COR-L47 (cell line): ENCODE measurements at regions not wholly inside any gene's neighbourhood (a gene's known extent, or its start where the extent isn't known, plus 50 kb on each side); places are given as distances from the start of the nearest gene placed in this dataset.

Experiments
- DNase-seq: peaks from one replicate; lab custom pipeline; 2025; lab: John Stamatoyannopoulos, UW

- no peak for DNase-seq
Measured at GRCh38 chr16:17853958-17854357, 383.2 kb upstream of the XYLT1 start.

DNA sequence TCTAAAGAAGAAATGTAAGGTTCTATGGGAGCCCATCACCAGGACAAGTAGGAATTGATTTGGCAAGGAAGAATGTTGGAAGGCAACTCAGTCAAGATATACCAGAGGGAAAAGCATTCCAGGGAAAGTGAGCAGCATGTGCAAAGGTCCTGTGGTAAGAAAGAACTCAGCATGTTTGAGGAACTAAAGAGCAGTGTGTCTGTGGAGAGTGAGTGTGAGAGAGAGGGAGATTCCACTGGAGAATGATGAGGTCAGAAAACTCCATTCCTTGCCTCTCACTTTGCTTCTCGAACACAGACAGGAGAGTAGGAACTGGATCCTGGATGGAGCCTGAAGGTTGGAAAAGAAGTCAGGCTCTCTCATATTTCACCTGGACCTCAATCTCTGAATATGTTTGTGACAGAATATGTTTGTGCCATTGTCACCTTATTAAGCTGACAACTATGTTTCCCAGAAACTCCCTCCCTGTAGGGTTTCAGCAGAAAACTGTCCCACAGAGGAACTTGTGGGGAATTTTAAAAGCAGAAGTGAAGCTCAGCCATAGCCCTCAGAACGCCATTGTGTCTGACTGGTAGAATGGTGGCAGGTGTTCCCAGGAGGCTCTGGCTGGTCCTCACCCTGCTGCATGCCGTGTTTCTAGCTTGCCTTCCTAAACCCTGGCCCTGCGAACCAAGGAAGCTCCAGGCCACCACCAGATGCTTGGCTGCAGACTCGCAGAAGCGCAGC lies 382.4 kb upstream of the XYLT1 start:
- no peak for DNase-seq

GRCh38 chr16:17850581-17851250 lies 380.0 kb upstream of the XYLT1 start:
- no peak for DNase-seq

- no peak for DNase-seq
Measured at GRCh38 chr16:17847234-17847795, 376.6 kb upstream of the XYLT1 start.

DNA sequence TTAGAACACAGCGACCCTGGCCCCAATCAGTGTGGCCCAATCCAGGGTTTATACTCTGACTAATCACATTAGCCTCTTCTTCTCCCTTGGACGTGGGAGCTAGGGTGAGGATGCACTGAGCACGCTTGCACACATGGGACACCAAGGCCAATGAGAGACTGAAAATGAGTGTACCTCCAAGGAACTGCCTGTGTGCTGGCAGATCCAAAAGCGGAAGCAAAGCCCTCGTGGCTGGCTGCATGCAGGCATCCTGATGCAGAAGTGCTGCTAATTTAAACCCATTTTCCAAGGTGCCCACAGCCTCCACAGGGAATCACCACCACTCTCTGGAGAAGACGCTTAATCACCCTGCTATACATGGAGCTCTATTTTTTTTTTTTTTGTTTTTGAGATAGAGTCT lies 375.3 kb upstream of the XYLT1 start:
- DNase-seq: no peak

DNA sequence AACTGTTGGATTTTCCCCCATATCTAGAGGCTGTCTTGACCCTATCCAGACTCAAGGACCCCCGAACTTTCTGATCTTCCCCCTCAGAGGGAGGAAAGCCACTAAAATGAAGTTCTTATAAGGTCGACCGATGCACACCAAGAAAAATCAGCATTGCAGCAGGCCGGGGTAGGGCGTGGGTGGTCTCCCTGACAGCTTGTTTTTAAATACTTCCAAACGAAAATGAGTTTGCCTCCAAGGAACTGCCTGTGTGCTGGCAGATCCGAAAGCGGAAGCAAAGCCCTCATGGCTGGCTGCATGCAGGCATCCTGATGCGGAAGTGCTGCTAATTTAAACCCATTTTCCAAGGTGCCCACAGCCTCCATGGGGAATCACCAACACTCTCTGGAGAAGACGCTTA lies 374.3 kb upstream of the XYLT1 start:
- no peak for DNase-seq

- no peak for DNase-seq
Measured at GRCh38 chr16:17843905-17844304, 373.1 kb upstream of the XYLT1 start.

- no peak for DNase-seq
Measured at GRCh38 chr16:17839907-17840306, 369.1 kb upstream of the XYLT1 start.

DNA sequence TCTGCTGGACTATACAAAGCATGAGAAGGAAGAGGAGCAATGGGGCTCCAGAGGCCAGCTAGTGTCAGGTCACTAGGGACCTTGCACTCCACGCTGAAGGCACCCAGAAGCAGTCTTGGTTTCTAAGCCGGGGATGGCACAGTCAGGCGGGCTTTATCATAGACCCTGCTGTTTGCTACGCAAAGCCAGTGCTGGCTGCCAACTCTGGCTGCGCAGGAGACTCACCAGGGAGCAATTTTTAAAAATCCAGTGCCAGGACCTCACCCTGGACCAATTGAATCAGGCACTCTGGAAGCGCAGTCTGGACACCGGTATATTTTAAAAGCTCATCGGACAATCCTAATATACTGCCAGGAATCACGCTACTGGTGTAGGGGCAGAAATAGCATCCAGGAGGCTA lies 368.5 kb upstream of the XYLT1 start:
- DNase-seq: no peak

- no peak for DNase-seq
Measured at GRCh38 chr16:17836868-17837602, 366.3 kb upstream of the XYLT1 start.

DNA sequence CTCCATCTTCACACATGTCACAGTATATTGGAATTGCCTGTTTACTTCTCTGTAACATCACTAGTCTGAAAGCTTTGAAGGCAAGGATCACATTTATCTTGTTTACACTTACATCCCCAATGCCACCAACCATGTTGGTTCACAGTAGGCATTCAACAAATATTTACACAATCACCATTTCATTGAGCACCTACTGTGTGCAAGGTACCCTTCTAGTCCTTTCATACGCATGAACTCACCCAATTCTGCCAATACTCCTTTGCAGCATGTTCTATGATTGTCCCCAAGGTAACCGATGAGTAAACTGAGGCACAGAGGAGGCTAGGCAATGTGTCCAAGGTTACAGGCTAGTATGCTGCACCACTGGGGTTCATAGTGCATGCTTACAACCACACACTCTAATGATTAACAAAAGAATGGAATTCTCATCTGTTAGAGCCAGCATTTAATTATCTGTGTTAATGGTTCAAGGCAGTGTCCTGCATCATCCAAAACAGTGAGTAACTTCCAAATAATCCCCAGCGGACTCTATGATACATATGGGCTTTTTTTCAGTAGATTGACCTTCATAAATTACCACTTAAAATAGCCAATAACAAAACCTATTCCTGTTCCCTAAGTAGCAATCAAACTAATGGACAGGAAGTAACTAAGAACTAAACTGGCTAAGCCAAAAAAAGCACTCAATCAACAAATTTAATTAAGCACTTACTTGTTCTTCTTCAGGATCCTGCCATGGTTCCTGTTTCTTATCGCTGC lies 364.5 kb upstream of the XYLT1 start:
- no peak for DNase-seq

- no peak for DNase-seq
Measured at GRCh38 chr16:17832738-17833137, 362.0 kb upstream of the XYLT1 start.

- DNase-seq: no peak
Measured at GRCh38 chr16:17831330-17831729, 360.6 kb upstream of the XYLT1 start.

DNA sequence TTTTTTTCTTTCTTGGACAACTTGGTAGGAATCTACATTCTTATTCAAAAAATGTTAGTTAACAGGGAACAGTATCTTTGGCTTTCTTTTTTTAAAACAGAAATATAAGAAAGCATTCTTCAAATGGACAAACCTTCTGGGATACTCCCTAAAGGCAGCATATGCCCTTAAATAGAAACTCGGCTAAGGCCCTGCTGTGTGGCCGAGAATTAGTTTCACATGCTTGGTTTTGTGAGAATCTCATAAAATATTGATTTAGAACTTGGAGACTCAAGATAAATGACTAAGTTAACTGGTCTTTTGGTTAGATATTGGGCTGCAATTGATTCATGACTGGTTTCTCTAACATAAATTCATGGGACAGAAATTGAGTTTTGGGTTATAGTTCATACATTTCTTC lies 359.9 kb upstream of the XYLT1 start:
- no peak for DNase-seq

- DNase-seq: no peak
Measured at GRCh38 chr16:17829811-17830210, 359.1 kb upstream of the XYLT1 start.

- DNase-seq: no peak
Measured at GRCh38 chr16:17828012-17828411, 357.3 kb upstream of the XYLT1 start.

DNA sequence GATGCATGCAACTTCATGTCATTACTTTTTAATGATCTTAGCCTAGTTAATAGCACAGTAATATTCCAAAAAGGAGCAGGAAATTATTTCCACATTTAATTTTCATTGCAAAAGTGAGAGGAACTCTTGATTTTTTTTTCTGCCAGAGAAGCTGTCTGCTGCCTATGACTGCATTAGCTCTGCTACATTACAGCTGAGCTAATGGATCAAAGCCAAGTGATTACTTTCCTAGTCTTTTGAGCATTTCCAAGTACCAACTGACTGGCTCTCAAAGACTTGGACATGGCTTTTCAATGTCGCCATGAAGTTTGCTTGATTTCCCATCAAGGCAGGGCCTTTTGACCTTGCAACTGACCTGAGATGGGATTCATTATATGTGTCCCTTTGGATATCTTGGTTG lies 356.6 kb upstream of the XYLT1 start:
- DNase-seq: no peak

GRCh38 chr16:17817943-17818342 lies 347.2 kb upstream of the XYLT1 start:
- no peak for DNase-seq

DNA sequence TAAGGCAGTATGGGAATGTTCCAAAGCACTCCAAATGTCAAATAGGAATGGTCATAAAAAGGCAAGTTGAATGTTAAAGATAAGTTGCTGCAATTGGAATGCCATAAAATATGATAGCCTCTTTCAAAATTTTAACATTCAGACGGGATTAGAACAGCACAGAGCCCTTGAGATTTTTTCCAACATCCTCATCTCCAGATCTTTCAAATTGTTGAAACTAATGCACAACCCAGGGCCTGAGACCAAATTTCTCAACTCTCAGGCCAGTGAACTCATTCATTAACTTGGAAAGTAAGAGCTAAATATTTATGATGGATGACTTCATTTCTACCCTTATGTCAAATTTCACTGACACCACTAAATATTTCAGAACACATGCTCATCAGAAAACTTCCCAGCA lies 346.5 kb upstream of the XYLT1 start:
- no peak for DNase-seq

DNA sequence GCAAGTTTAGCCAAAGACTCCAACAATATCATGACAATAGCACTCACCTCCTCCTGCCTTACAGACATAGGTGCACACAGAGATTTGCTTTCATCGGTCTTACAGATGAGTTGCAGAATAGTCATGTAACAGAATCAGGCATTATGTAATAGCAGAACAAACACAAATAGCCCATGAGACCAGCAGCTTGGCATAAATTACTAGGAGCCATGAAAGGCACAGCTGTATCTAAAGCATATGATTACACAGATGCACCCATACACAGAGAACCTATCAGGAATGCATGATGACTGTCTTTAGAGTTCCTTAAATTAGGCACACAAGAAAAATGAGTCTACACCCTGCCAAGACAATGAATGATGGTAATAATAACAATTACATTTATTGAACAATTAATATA lies 342.0 kb upstream of the XYLT1 start:
- DNase-seq: no peak

GRCh38 chr16:17804857-17805256 lies 334.1 kb upstream of the XYLT1 start:
- DNase-seq: no peak
